HG03439 (cell line): ENCODE measurements at regions not wholly inside any gene's neighbourhood (a gene's known extent, or its start where the extent isn't known, plus 50 kb on each side); places are given as distances from the start of the nearest gene placed in this dataset.
"Not testable (repeated sequence)": the region's sequence is repeated elsewhere in the genome, so short reads cannot be mapped to it uniquely, and the experiment has no call there.

Source experiments
- ATAC-seq: cut with Tn5 transposase; IDR thresholded peaks from one replicate; pipeline ENCODE4 v1.9.1; 2021; ENCODE audit warnings: mild to moderate bottlenecking, moderate library complexity; ENCODE audit not compliant: unreplicated experiment

DNA sequence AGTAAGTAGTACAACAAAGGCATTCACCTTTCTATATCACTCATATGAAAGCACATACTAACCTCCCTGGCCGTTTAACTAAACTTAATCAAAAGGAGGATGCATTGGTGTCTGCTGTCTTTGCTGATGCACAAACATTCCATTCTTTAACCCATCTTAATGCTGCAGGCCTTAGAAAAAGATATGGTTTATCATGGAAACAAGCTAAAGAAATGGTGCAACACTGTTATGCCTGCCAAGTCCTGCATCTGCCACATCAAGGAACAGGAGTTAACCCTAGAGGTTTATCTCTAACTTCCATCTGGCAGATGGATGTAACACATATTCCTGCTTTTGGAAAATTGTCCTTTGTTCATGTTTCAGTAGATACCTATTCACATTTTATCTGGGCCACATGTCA lies 296.5 kb upstream of the DKK2 start:
- not testable (repeated sequence) for ATAC-seq

DNA sequence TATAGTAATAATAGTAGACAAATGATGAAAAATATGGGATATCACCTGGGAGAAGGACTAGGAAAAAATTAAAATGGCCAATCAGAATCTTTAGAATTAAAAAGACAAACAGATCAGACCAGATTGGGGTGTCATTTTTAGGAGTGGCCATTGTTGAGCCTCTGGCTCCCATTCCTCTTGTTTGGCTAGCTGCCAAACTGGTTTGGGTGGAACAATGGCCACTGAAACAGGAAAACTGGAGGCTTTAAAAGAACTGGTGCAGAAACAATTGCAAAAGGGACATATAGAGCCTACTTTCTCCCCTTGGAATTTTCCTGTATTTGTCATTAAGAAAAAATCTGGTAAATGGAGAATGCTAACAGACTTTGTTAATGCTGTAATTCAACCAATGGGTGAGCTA lies 294.8 kb upstream of the DKK2 start:
- ATAC-seq = no peak

DNA sequence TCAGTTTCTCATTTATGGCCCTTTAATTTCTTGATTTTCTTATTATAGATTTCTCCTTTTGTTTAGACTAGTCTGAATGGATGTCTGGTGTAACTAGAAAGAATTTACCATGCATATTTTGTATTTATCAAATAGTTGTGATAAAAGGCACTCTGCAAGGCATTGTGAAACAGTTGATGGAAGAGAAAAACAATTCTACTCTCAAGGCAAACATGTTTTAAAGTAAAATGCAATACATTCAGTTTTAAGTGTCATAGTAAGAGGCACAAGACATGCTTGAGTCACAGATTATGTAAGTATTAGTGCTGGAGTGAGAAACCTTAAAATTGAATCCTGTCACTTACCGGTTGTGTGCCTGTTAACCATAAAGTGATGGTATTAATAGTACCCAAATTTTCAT lies 283.3 kb upstream of the DKK2 start:
- ATAC-seq = no peak

DNA sequence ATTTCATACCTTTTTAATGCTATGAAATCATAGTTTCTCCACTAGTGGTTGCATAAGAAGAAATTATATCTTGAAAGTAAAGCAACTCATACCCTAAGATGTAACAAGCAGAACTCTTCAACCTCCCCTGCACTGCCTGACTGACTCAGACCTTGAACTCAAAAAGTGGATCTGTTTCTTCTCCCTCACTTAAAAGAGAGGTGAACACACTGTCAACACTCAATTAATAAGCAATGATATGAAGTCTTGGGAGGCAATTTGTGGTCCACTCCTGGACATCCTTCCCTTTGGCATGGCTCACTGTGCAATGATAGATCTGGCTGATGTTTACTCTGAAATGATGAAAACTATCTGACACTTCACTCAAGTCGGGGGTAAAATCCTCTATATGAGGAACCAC lies 282.0 kb upstream of the DKK2 start:
- no peak for ATAC-seq

GRCh38 chr4:107317611-107318010 lies 281.5 kb upstream of the DKK2 start:
- no peak for ATAC-seq

- no peak for ATAC-seq
Observed at GRCh38 chr4:107315584-107315983, 279.5 kb upstream of the DKK2 start.

GRCh38 chr4:107314156-107314555 lies 278.0 kb upstream of the DKK2 start:
- ATAC-seq = no peak

GRCh38 chr4:107312366-107312765 lies 276.3 kb upstream of the DKK2 start:
- ATAC-seq = no peak

DNA sequence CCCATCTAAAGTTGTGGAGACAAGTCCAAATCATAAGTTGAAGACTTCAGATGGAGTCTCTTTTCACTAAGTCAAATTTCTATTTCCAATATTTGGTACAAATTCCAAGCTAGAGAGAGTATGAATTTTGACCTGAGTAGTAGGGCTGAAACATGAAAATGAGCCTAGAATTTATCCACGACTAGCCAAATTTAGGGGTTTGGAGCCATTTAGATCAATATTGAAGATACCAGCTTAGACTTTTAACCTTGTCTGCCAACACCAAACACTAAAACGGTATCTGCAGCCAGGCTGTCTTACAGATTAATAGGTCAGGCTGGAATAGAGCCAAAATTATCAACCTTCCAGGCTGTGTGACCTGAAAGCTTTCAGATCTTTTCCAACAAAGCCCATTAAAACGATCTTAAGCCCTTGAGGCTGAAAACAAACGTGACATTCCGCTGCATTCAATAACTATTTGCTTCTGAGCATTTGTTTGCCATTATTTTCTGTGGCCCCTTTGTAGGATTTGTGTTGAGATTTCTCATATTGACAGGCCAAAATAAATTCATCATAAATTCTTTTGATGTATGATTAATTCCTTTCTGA lies 268.7 kb upstream of the DKK2 start:
- ATAC-seq = no peak

DNA sequence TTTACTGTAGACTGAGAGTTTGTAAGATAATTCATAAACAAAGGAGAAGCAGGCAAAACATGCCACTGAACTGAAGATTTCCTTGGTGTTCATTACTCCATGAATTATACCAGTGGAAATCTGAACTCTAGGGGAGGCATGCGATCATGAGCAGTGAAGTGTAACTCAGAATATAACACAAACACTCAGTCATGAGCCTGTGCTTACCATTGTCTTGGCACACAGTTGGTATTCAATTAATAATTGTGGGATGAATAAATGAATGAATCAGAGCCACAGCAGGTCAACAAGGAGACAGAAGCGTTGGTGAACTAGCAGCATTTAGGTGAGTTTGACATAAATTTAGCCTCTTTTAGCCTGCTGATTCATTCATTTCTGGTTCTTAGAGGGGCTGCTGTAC lies 263.5 kb upstream of the DKK2 start:
- ATAC-seq = no peak

DNA sequence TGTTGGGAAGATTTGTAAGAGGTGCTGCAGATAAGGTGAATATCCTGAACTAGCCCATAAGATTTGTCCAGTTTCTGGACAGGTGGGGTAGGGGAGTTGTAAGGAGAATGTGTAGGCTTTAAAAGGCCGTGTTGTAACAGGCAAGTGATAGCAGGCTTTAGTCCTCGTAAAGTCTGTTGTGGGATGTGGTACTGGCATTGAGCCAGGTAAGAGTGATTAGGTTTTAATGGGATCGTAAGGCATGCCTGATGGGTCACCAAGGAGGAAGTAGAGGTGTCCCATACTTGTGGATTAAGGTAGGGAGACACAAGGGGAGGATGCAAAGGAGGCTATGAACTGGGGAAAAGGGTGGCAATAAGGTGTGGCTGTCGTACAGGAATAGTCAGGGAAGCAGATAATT lies 256.9 kb upstream of the DKK2 start:
- no peak for ATAC-seq

DNA sequence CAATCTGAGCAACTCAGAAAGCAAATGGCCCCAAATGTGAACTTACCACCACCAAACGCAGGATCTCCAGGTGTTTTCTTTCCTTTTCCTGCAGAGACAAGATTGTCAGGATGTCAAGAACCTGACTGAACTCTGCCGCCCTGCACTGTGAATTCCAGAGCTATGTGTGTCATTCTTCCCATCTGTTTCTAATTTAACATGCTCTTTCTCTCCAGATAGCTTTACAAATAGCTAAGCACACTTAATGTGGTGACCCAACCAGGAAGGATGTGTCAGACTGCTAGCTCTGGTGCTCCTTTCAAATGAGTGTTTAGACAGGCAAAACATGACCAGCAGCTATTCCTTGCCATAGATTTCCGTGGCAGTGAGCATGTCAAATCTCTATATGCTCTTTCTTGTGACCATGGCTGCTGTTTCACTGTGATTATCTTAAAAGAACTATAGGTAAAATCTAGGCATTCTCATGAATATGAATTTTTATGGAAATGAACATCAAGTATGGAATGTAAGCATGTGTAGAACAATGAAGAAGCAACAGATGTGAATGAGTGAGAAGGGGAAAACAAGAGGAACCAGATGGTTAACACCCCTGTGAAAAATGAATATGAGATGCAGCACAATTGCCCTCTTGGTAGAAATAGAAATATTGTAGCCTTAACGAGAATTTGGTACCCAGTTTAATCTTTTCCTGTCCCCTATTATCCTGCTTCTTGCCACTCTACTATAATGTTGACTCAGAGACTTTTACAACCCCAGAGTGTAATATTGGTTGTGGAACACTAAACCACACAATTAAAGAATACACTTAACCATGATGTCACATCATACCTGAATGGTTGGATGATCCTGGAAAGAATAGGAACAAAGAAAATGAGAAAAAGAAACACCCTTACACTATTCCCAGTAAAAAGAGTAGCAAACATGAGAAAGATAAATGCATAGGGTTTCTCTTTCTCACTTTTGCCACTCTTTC lies 247.8 kb upstream of the DKK2 start:
- ATAC-seq = no peak

DNA sequence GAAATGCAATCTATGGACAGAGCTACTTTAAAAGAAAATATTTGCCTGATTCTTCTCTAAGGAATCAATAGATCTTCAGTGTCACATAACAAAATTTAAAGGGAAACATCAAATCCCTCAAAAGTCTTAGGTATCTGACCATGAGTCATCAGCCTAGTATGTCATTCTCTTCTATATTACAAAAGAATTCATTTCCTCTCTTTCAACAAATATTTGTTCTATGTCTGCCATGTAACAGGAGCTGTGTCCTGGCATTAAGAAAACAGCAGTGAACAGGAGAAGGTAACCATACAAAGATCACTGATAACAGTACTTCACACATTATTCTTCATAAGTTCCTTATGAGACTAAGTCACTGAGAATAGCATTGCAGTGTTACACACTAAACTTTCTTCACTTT lies 243.6 kb upstream of the DKK2 start:
- no peak for ATAC-seq

- no peak for ATAC-seq
Observed at GRCh38 chr4:107278791-107279483, 242.8 kb upstream of the DKK2 start.

DNA sequence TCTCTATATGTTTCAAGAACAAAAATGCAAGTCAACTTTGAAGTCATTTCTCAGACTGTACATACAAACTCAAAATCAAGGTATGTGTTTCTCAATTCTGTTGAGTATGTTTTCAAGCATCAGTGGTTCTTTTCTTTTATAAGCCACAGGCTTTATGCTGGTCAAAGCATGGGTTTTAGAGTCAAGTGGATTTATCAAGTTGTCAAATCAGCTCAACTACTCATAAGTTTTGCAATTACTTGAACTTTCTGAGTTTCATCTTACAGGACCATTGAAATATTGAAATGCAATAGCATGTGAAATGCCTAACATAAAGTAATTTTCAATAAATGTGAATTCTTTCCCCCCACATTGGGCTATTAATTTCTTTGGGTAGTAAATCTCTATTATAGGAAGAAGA lies 239.9 kb upstream of the DKK2 start:
- no peak for ATAC-seq

- ATAC-seq = no peak
Observed at GRCh38 chr4:107275225-107275624, 239.1 kb upstream of the DKK2 start.

GRCh38 chr4:107270614-107271013 lies 234.5 kb upstream of the DKK2 start:
- ATAC-seq = no peak

DNA sequence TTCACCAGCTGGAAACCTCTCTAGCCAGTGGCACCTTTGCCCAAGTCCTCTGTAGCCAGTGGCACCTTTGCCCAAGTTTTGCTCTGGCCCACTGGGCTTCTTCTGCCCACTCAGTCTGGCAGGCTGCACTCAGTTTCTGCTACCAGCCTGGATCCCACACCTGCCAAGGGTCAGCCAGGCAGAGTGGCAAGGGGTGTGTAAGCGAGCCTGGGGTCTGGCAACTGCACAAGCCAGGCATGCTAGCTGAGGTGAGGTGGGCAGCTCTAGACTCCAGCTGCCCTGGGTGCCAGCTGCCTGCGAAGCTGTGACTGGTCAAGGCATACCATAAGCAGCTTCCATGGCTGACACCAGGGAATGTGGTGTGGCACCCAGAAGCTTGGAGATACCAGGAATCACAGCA lies 233.1 kb upstream of the DKK2 start:
- ATAC-seq = no peak

DNA sequence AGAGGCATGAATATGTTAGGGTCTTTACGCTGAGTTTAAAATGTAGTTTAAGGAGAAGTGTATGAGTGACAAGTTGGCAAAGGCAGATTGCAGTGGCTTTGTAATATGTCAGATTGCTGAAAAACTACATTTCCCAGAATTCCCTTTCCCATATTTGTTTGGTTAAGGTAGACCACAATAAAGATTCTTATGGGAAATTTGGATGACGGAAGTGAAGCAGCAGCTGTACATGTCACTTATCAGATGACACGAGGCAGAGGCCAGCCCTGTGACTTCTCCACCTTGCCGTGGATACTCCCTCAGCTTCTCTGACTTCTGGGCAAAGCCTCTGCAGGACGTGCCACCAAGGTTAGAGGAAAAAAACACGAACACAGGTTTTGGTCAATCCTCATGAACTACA lies 229.7 kb upstream of the DKK2 start:
- ATAC-seq = no peak

DNA sequence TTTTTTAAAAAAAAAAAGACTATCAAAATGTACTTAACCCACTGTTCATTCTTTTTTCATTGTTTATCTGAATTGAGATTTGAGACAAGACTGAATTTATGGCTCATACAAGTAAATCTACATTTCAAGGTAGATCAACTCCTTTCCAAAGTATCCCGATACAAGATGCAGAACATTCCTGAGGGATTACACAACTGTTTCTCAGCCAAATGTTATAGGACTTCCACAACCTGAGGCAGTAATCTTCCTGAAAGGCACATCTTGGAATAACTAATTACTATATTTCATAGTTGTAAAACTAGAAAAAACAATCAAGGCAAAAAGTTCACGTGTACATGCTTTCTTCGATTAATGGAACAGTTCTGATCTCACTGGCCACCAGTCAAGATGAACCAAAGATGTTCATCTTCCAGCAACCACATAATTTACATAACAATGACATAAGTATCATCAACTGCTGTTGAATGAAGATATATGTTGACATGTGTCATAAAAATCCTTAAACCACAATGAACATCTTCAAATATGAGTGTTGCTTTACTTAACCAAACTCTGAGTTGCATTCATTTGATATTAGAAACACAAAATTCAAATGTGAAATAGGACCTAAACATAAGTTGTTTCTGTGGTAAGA lies 225.2 kb upstream of the DKK2 start:
- no peak for ATAC-seq

DNA sequence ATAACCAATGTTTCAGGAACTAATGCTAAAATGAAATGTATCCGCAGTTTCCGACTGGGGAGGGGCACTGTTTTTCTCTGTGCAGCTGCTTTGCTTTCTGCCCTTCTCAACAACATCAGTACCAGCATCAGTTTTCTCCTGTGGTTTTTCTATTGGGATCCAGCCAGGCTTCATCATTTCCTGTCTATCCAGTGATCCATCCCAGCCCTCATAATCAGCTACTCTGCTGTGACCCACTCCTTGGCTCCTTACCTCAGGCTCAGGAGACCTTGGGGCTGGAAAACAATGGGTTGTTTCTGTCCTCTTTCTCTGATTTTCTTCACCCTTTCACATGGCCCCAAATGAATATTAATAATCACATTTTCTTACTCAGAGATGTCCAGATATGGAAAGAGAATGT lies 222.2 kb upstream of the DKK2 start:
- ATAC-seq = no peak
